K562 (cell line): ENCODE measurements at regions not wholly inside any gene's neighbourhood (a gene's known extent, or its start where the extent isn't known, plus 50 kb on each side); places are given as distances from the start of the nearest gene placed in this dataset.

Experiments
- ATAC-seq: fragments of 200-7000 bp; cut with Tn5 transposase; 3 replicates; pipeline ENCODE4 v1.9.1; 2020; ENCODE audit warnings: moderate library complexity
- BruUV-seq: library from RNA; stranded (reverse); fragments of 400-500 nt; replicated peaks from 2 replicates; lab custom pipeline; 2021; lab: Mats Ljungman, UMichigan
- CTCF ChIA-PET: fragments of 300-600 bp; formaldehyde crosslinking; extraction: SDS; loops from one replicate; lab custom pipeline; 2021; ENCODE audit warnings: low intra/inter-chr PET ratio; lab: Yijun Ruan, JAX
- POLR2A ChIA-PET: fragments of 300-600, 350-650 bp; sonication (Branson Sonifier 250); formaldehyde crosslinking; extraction: SDS; loops from one replicate; lab custom pipeline; 2021; ENCODE audit warnings: antibody characterized with exemption, inconsistent platforms; lab: Yijun Ruan, JAX
- DNase-seq, 4 experiments: peaks; one replicate each; pipeline versions ENCODE4 v3.0.0 to v3.0.0-alpha.2; 2011 to 2018; ENCODE audit warnings: low spot score in 3 of 4, mixed read lengths in 3 of 4; ENCODE audit errors: extremely low read depth in 1 of 4
- FAIRE-seq: peaks from 2 replicates; lab custom pipeline; 2011; peaks lifted over from hg19 to GRCh38; lab: Jason Lieb, UNC
- H2AFZ ChIP-seq: 2 replicates; pipeline ENCODE4 v1.6.0; 2011; ENCODE audit warnings: low read depth, low read length, control low read depth, inconsistent platforms
- H3K27ac ChIP-seq: fragments of 200-600 bp; 3 replicates; pipeline ENCODE4 v1.8.0; 2011; ENCODE audit warnings: low read depth, mild to moderate bottlenecking, control low read depth, inconsistent platforms, low read length, moderate library complexity, mixed read lengths; ENCODE audit errors: extremely low read depth
- H3K27me3 ChIP-seq, 2 experiments: fragments of 300-600 bp in 1 of 2; 2 replicates in 1 of 2; 3 replicates in 1 of 2; pipeline versions ENCODE4 v1.6.0 to v1.8.0; 2011; ENCODE audit warnings: inconsistent platforms in 2 of 2, low read length in 2 of 2, mild to moderate bottlenecking in 1 of 2, mixed read lengths in 1 of 2, moderate library complexity in 1 of 2; ENCODE audit not compliant: control insufficient read depth in 2 of 2, insufficient read depth in 2 of 2
- H3K36me3 ChIP-seq: fragments of 300-600 bp; 3 replicates; pipeline ENCODE4 v1.8.0; 2011; ENCODE audit warnings: mild to moderate bottlenecking, low read length, inconsistent platforms; ENCODE audit not compliant: control insufficient read depth, insufficient read depth
- H3K4me1 ChIP-seq, 2 experiments: fragments of 200-600 bp in 1 of 2; replicated peaks in 1 of 2; 2 replicates in 1 of 2; 3 replicates in 1 of 2; pipeline versions ENCODE4 v1.5.1 to v1.8.0; 2011; ENCODE audit warnings: inconsistent platforms in 2 of 2, low read length in 2 of 2, mild to moderate bottlenecking in 1 of 2, mixed read lengths in 1 of 2, moderate library complexity in 1 of 2; ENCODE audit not compliant: control insufficient read depth in 2 of 2, insufficient read depth in 2 of 2
- H3K4me2 ChIP-seq: 2 replicates; pipeline ENCODE4 v1.6.1; 2011; ENCODE audit warnings: low read length, control low read depth, inconsistent platforms, mixed read lengths; ENCODE audit not compliant: insufficient read depth
- H3K4me3 ChIP-seq: fragments of 200-600 bp; sonication (generic), shearing (Covaris generic); 2 replicates; pipeline ENCODE4 v1.5.1; 2016; ENCODE audit warnings: control low read depth, inconsistent platforms
- H3K79me2 ChIP-seq: fragments of 200-600 bp; 3 replicates; pipeline ENCODE4 v1.8.0; 2011; ENCODE audit warnings: low read length, inconsistent platforms; ENCODE audit not compliant: control insufficient read depth, insufficient read depth
- H3K9ac ChIP-seq, 2 experiments: 2 replicates each; pipeline versions ENCODE4 v1.6.0 to v1.6.1; 2011; ENCODE audit warnings: low read depth in 2 of 2, low read length in 2 of 2, control low read depth in 1 of 2, inconsistent platforms in 1 of 2, mild to moderate bottlenecking in 1 of 2, mixed read lengths in 1 of 2; ENCODE audit not compliant: insufficient read depth in 1 of 2
- H3K9me1 ChIP-seq: one replicate; pipeline ENCODE4 v1.6.0; 2011; ENCODE audit warnings: inconsistent platforms, mild to moderate bottlenecking, low read length, moderate library complexity; ENCODE audit not compliant: control insufficient read depth, insufficient read depth
- H3K9me3 ChIP-seq: replicated peaks from 2 replicates; pipeline ENCODE4 v1.5.1; 2011; ENCODE audit warnings: low read depth, low read length, inconsistent platforms; ENCODE audit not compliant: control insufficient read depth, insufficient read depth
- H4K20me1 ChIP-seq: replicated peaks from 2 replicates; pipeline ENCODE4 v1.6.1; 2011; ENCODE audit warnings: low read length, inconsistent platforms, mixed read lengths; ENCODE audit not compliant: control insufficient read depth, insufficient read depth
- ARID1B ChIP-seq: fragments of 450-650 bp; IDR thresholded peaks from 2 replicates; pipeline ENCODE4 v1.6.1; 2016; ENCODE audit warnings: antibody characterized with exemption, mild to moderate bottlenecking, inconsistent platforms
- CBFA2T3 ChIP-seq: fragments of 450-650 bp; IDR thresholded peaks from 2 replicates; pipeline ENCODE4 v1.6.1; 2017
- CBX2 ChIP-seq: fragments of 200-600 bp; sonication (generic); IDR thresholded peaks from one replicate; pipeline ENCODE4 v1.6.1; 2012; ENCODE audit warnings: mild to moderate bottlenecking, low read length, inconsistent platforms; ENCODE audit not compliant: insufficient read depth, poor library complexity, severe bottlenecking
- EZH2 ChIP-seq: IDR thresholded peaks from 2 replicates; pipeline ENCODE4 v1.6.1; 2012; ENCODE audit warnings: low read depth, mild to moderate bottlenecking, inconsistent platforms, low read length, borderline replicate concordance
- FOXK2 ChIP-seq, 2 experiments: fragments of 450-650 bp; IDR thresholded peaks in 1 of 2; conservative IDR thresholded peaks in 1 of 2; 2 replicates each; pipeline ENCODE4 v1.6.1; 2016; ENCODE audit warnings: low read depth in 2 of 2, mild to moderate bottlenecking in 1 of 2
- MAX ChIP-seq: sonication (generic); formaldehyde crosslinking; IDR thresholded peaks from 2 replicates; pipeline ENCODE4 v1.9.0; 2022; ENCODE audit warnings: mild to moderate bottlenecking, missing genetic modification reagents
- POLR3G ChIP-seq: IDR thresholded peaks from 2 replicates; pipeline ENCODE4 v1.6.1; 2011; ENCODE audit not compliant: insufficient read length, insufficient replicate concordance; ENCODE audit errors: extremely low read depth
- RAD21 ChIP-seq, 2 experiments: fragments of 250-450 bp in 1 of 2; fragments of 450-650 bp in 1 of 2; sonication (Bioruptor Pico) in 1 of 2; formaldehyde crosslinking in 1 of 2; IDR thresholded peaks in 1 of 2; conservative IDR thresholded peaks in 1 of 2; 2 replicates each; pipeline versions ENCODE4 v1.4.0 to v1.8.0; 2020 to 2022; ENCODE audit warnings: mild to moderate bottlenecking in 2 of 2, moderate library complexity in 1 of 2
- U2AF2 ChIP-seq: fragments of 200-400 bp; formaldehyde crosslinking; optimal IDR thresholded peaks from 2 replicates; pipeline ENCODE3; 2017; ENCODE audit warnings: low read depth, mild to moderate bottlenecking, low read length
- ZNF133 ChIP-seq: fragments of 250-450 bp; sonication (Bioruptor Pico); IDR thresholded peaks from 2 replicates; pipeline ENCODE4 v1.4.0; 2020; ENCODE audit warnings: mild to moderate bottlenecking
- ZNF239 ChIP-seq: fragments of 250-450 bp; sonication (Bioruptor Pico); IDR thresholded peaks from 2 replicates; pipeline ENCODE4 v1.4.0; 2020; ENCODE audit warnings: mild to moderate bottlenecking
- ZNF318 ChIP-seq, 2 experiments: fragments of 450-650 bp; IDR thresholded peaks; 2 replicates each; pipeline ENCODE4 v1.6.1; 2016; ENCODE audit warnings: mild to moderate bottlenecking in 2 of 2, borderline replicate concordance in 1 of 2, low read depth in 1 of 2, moderate library complexity in 1 of 2
- ZNF445 ChIP-seq: fragments of 250-450 bp; sonication (Bioruptor Pico); IDR thresholded peaks from 2 replicates; pipeline ENCODE4 v1.4.0; 2020; ENCODE audit warnings: low read depth, mild to moderate bottlenecking, moderate library complexity
- ZNF717 ChIP-seq: fragments of 250-450 bp; sonication (Bioruptor Pico); IDR thresholded peaks from 2 replicates; pipeline ENCODE4 v1.5.0; 2021
- ZNF77 ChIP-seq: fragments of 250-450 bp; sonication (Bioruptor Pico); IDR thresholded peaks from 2 replicates; pipeline ENCODE4 v1.5.0; 2020
- ZNF780A ChIP-seq: fragments of 250-450 bp; sonication (Bioruptor Pico); IDR thresholded peaks from 2 replicates; pipeline ENCODE4 v1.5.0; 2021; ENCODE audit warnings: mild to moderate bottlenecking
- WGBS: fragments of 100-300 bp; shearing (Covaris generic); methylation state at CpG from one replicate; pipeline ENCODE4 v1.1.6; 2016; ENCODE audit warnings: low coverage, mixed read lengths; ENCODE audit not compliant: insufficient coverage; ENCODE audit errors: missing lambda C conversion rate; 5-methylcytosine and 5-hydroxymethylcytosine counted together
- in situ Hi-C: fragments of 300-500 bp; cut with MboI; formaldehyde crosslinking; loops from 4 replicates; pipeline ENCODE4 v1.15.0; 2018; ENCODE audit warnings: inconsistent platforms, mixed read lengths
- intact Hi-C: fragments of 100-400 bp; cut with micrococcal nuclease; formaldehyde crosslinking; loops from 2 replicates; pipeline ENCODE4 v1.14.2; 2022

GRCh38 chr6:14477559-14477958, 360.0 kb downstream of the CD83 start:
- BruUV-seq: no TSS peak
- Histone ChIP-seq H3K4me1 (peaks cover 28 to 53% of the 10 kb centered on the region in 2 experiments; a peak in 4 of 5 replicates), H3K9me1 (peaks cover 3% of the 10 kb centered on the region), H4K20me1 (no peaks in the 10 kb centered on the region), H3K9me3 (no peaks in the 10 kb centered on the region; the same call in 1 of the 2 replicates), H3K79me2 (no peaks in the 10 kb centered on the region), H3K27ac (peak overlapping the region; percentile 75), H3K4me3 (no peak overlapping the region), H3K9ac (peak overlapping the region; percentile 28 to 40; a peak in 3 of 4 replicates), H3K36me3 (no peaks in the 10 kb centered on the region), H2AFZ (peak overlapping the region; percentile 75), H3K4me2 (peak overlapping the region; percentile 73), H3K27me3 (no peaks in the 10 kb centered on the region)
- FAIRE-seq (peak; percentile 70), ATAC-seq (peak; percentile 15), DNase-seq (peak in 3 of 4 experiments; percentile 37 to 46 (median 43))
- WGBS: 18% methylated on average over 7 of the region's 7 CpGs
- ChIA-PET CTCF (no interaction called here), POLR2A (interaction anchor here (0.5 to 1.8 kb wide), 7 partner anchors 10 to 1101 kb away, joined by 3 to 10 read pairs (median 4); no protein-coding TSS in a partner anchor)
- intact Hi-C loops: loop anchor here (2.0 to 5.0 kb wide), 2 partner anchors 235 to 267 kb away; no protein-coding TSS in a partner anchor
- in situ Hi-C loops: no loop called here
- TF ChIP-seq ARID1B (peak; percentile 57), POLR3G (no peak), ZNF717 (CRISPR knock-in tag) (no peak), FOXK2 (conservative IDR thresholded peaks at IDR 0.05 in 1 of 2, IDR thresholded peaks at IDR 0.05 in 1 of 2; ENCODE audit: low read depth in 2 of 2) (no peak), MAX (CRISPR knock-in tag) (no peak), U2AF2 (no peak), CBX2 (no peak), ZNF318 (IDR thresholded peaks at IDR 0.05; ENCODE audit: borderline replicate concordance in 1 of 2, low read depth in 1 of 2) (no peak), CBFA2T3 (peak; percentile 73), RAD21 (CRISPR knock-in tag; conservative IDR thresholded peaks at IDR 0.05 in 1 of 2, IDR thresholded peaks at IDR 0.05 in 1 of 2) (no peak), ZNF77 (CRISPR knock-in tag) (no peak), ZNF133 (CRISPR knock-in tag) (no peak), ZNF780A (CRISPR knock-in tag) (no peak), ZNF239 (CRISPR knock-in tag) (no peak), EZH2 (no peak), ZNF445 (CRISPR knock-in tag) (no peak)
